ENCODE measurements at regions not wholly inside any gene's neighbourhood (a gene's known extent, or its start where the extent isn't known, plus 50 kb on each side); places are given as distances from the start of the nearest gene placed in this dataset.

DNA sequence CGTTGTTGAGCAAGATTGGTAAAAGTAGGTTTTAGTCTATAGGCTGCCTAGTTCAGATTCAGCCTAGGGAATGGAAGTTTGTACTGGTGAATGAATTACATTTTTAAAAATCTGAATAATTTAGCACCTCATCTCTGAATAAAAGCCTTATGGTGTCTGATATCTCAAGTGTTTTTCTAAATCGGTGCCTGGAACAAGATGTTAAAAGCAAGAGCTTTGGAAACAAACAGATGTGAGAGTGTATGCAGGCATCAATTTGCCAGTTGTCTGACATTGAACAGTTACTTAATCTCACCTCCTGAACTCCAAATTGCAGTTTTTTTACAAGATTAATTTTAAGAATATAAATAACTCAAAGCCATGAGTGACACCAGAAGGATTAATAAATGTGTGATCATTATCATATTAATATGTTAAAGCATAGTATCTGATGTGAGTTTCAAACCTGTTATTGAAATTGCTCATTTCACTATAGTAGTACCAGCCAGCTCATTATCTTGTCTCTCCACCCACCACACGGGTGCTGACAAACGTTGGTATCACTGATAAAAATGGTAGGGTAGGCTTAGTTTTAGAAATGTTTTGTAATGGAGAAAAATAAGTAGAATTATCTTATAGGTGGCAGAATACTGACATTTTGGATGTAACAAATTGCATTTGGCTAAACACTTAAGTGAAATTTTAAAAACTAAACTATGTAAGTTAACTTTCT is 157.3 kb downstream of the FAM83B start:
- H3K4me1 ChIP-seq (ENCODE audit: low read depth) = no peaks in the 10 kb centered on the region
- DNase-seq (no peak), ATAC-seq (no peak)
- H3K36me3 ChIP-seq (ENCODE audit: low read depth) = no peaks in the 10 kb centered on the region
- no peaks in the 10 kb centered on the region for H3K9me3 ChIP-seq
- intact Hi-C loops (cut with DNase I, micrococcal nuclease) = no loop called here
- H3K4me3 ChIP-seq = no peak overlapping the region
- TF ChIP-seq, protein P1, sequence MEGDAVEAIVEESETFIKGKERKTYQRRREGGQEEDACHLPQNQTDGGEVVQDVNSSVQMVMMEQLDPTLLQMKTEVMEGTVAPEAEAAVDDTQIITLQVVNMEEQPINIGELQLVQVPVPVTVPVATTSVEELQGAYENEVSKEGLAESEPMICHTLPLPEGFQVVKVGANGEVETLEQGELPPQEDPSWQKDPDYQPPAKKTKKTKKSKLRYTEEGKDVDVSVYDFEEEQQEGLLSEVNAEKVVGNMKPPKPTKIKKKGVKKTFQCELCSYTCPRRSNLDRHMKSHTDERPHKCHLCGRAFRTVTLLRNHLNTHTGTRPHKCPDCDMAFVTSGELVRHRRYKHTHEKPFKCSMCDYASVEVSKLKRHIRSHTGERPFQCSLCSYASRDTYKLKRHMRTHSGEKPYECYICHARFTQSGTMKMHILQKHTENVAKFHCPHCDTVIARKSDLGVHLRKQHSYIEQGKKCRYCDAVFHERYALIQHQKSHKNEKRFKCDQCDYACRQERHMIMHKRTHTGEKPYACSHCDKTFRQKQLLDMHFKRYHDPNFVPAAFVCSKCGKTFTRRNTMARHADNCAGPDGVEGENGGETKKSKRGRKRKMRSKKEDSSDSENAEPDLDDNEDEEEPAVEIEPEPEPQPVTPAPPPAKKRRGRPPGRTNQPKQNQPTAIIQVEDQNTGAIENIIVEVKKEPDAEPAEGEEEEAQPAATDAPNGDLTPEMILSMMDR (IDR thresholded peaks at IDR 0.05) = no peak

DNA sequence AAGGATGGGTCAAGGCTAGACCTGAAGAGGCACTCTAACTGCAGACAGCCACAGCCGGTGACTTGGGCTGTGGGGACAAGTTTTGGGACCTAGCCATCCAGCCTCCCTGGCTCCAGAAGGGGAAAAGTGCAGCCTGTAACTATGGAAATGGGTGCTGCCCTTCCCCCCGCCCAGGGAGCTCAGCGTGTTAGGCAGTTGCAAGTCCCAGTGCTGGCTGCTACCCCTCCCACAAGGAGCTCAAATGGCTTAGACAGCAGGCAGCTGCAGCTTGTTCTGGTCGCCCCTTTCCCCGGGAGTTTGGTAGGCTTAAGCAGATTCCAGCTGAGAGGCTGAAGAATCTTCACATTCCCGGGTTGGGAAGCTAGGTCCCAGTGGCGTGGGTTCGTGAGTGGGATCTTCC is 162.6 kb downstream of the FAM83B start:
- ATAC-seq (no peak), DNase-seq (no peak)
- intact Hi-C loops (cut with DNase I, micrococcal nuclease) = no loop called here
- TF ChIP-seq, protein P1 (IDR thresholded peaks at IDR 0.05) = no peak
- Histone ChIP-seq H3K4me3 (no peak overlapping the region), H3K36me3 (ENCODE audit: low read depth) (no peaks in the 10 kb centered on the region), H3K4me1 (ENCODE audit: low read depth) (peaks cover 4% of the 10 kb centered on the region), H3K9me3 (no peaks in the 10 kb centered on the region)

DNA sequence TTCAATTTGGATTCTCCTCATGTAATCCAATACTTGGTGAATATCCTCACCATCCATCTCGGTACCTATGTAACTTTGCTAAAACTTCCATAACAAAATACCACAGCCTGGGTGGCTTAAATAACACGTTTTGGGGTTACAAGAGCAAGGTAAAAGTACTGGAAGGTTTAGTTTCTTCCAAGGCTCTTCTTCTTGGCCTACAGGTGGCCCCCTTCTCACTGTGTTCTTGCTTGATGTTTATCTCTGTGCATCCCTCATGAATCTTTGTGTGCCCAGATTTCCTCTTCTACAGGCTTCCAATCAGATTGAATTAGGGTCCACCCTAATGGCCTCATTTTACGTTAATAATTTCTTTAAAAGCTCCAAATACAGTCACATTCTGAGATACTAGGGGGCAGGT is 163.3 kb upstream of the HCRTR2 start:
- ATAC-seq (no peak), DNase-seq (no peak)
- no peaks in the 10 kb centered on the region for H3K36me3 ChIP-seq (ENCODE audit: low read depth)
- peaks cover 4% of the 10 kb centered on the region for H3K4me1 ChIP-seq (ENCODE audit: low read depth)
- no peaks in the 10 kb centered on the region for H3K9me3 ChIP-seq
- H3K4me3 ChIP-seq = no peak overlapping the region
- intact Hi-C loops (cut with DNase I, micrococcal nuclease) = no loop called here
- TF ChIP-seq, protein P1 (IDR thresholded peaks at IDR 0.05) = no peak

DNA sequence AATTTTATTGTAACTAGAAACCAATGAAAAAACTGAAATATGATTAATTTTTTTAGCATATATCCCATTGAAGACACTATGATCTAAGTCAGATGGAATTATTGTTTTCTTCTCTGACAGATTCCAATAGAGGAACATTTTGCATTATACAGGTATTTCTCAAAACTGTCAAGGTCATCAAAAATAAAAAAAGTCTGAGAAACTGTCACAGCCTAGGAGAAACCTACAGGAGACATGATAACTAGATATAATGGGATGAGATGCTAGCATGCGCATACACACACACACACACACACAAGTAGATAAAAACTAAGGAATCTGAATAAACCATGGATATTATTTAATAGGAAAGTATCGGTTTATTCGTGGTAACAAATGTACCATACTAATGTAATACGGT is 161.9 kb upstream of the HCRTR2 start:
- DNase-seq (no peak), ATAC-seq (no peak)
- Histone ChIP-seq H3K4me1 (ENCODE audit: low read depth) (peaks cover 4% of the 10 kb centered on the region), H3K9me3 (no peaks in the 10 kb centered on the region), H3K36me3 (ENCODE audit: low read depth) (no peaks in the 10 kb centered on the region), H3K4me3 (no peak overlapping the region)
- TF ChIP-seq, protein P1 (IDR thresholded peaks at IDR 0.05) = no peak
- intact Hi-C loops (cut with DNase I, micrococcal nuclease) = no loop called here

DNA sequence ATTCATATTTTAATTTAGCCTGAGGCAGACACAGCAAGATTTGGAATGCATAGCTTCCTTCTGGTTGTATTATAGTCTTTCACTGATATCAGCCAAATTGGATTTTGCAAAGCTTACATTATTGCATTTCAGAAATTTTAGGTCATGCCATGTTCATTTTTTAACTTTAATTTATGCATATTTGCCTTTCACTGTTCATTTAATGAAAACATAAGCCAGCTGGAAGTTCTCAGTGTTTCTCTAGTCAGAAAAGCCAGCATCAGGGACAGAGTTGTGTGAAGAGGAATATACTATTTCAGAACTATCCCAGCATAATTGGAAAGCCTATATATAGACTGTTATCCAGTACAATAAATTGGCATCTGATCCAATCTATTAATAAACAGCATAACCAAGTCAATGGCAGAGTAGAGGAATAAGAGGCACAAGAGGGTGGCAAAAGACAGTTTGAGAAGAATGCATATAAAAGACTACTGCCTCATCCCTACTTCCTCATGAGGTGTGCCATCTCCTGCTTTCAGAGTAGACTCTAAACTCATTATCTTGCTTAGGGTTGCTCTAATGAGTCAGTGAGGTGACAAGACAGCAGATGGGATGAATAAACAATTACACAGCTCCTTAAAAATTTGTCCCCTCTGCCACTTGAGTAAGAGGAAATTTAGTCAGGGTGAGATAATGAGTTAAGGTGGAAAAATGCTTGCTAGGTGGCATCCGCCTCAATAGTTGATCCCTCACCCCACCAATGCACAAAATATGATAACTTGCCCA is 159.8 kb upstream of the HCRTR2 start:
- Histone ChIP-seq H3K4me3 (no peak overlapping the region), H3K36me3 (ENCODE audit: low read depth) (no peaks in the 10 kb centered on the region), H3K4me1 (ENCODE audit: low read depth) (peaks cover 4% of the 10 kb centered on the region), H3K9me3 (no peaks in the 10 kb centered on the region)
- TF ChIP-seq, protein P1 (IDR thresholded peaks at IDR 0.05) = no peak
- DNase-seq = no peak
- ATAC-seq = peak; percentile 54
- intact Hi-C loops (cut with DNase I, micrococcal nuclease) = no loop called here

Measured in mucosa of descending colon (tissue), 3 donors.